OCI-LY3 (cell line): ENCODE measurements at regions not wholly inside any gene's neighbourhood (a gene's known extent, or its start where the extent isn't known, plus 50 kb on each side); places are given as distances from the start of the nearest gene placed in this dataset.

Experiments used
- H2AFZ ChIP-seq: fragments of 200-600, 300-600 bp; shearing (Covaris generic); 2 replicates; pipeline ENCODE4 v1.6.0; 2014; ENCODE audit warnings: antibody characterized with exemption, low read depth, low read length
- H3K27ac ChIP-seq: fragments of 200-600, 300-600 bp; sonication (generic); 2 replicates; pipeline ENCODE4 v1.5.1; 2014; ENCODE audit warnings: mild to moderate bottlenecking, low read length, moderate library complexity, mixed read lengths
- H3K27me3 ChIP-seq: fragments of 200-600, 300-600 bp; sonication (generic); 2 replicates; pipeline ENCODE4 v1.6.1; 2014; ENCODE audit warnings: low read depth, low read length, mixed read lengths
- H3K36me3 ChIP-seq: fragments of 200-600, 300-600 bp; sonication (generic); replicated peaks from 2 replicates; pipeline ENCODE3; 2014; ENCODE audit warnings: low read depth, low read length, mixed read lengths
- H3K4me1 ChIP-seq: fragments of 300-600, 200-600 bp; sonication (generic); 2 replicates; pipeline ENCODE4 v1.6.1; 2014; ENCODE audit warnings: low read length, mixed read lengths
- H3K4me2 ChIP-seq: fragments of 200-600, 300-600 bp; sonication (generic); 2 replicates; pipeline ENCODE4 v1.6.1; 2014; ENCODE audit warnings: low read length, mixed read lengths
- H3K4me3 ChIP-seq: fragments of 300-600, 200-600 bp; sonication (generic); 2 replicates; pipeline ENCODE4 v1.5.1; 2014; ENCODE audit warnings: antibody characterized with exemption, mild to moderate bottlenecking, low read length, moderate library complexity
- H3K79me2 ChIP-seq: fragments of 300-600, 200-600 bp; shearing (Covaris generic); 2 replicates; pipeline ENCODE4 v1.6.1; 2014; ENCODE audit warnings: mild to moderate bottlenecking, low read length, mixed read lengths
- H3K9ac ChIP-seq: fragments of 300-600, 200-600 bp; shearing (Covaris generic); 2 replicates; pipeline ENCODE4 v1.6.0; 2014; ENCODE audit warnings: mild to moderate bottlenecking, low read length, moderate library complexity
- H3K9me3 ChIP-seq: fragments of 200-600, 300-600 bp; shearing (Covaris generic); 2 replicates; pipeline ENCODE4 v1.6.1; 2014; ENCODE audit warnings: low read length, mixed read lengths; ENCODE audit not compliant: insufficient read depth
- H4K20me1 ChIP-seq: fragments of 200-600, 300-600 bp; sonication (generic); 2 replicates; pipeline ENCODE4 v1.6.1; 2016; ENCODE audit warnings: low read length, mixed read lengths; ENCODE audit not compliant: insufficient read depth
- EZH2phosphoT487 ChIP-seq: fragments of 200-600 bp; shearing (Covaris generic); IDR thresholded peaks from 2 replicates; pipeline ENCODE4 v1.6.1; 2018; ENCODE audit warnings: antibody characterized with exemption, mixed run types, low read depth
- TF ChIP-seq, protein P1 (sequence below): fragments of 200-600, 300-600 bp; sonication (generic); IDR thresholded peaks from 2 replicates; pipeline ENCODE4 v1.5.1; 2014; ENCODE audit warnings: antibody characterized with exemption, low read length, low read depth

DNA sequence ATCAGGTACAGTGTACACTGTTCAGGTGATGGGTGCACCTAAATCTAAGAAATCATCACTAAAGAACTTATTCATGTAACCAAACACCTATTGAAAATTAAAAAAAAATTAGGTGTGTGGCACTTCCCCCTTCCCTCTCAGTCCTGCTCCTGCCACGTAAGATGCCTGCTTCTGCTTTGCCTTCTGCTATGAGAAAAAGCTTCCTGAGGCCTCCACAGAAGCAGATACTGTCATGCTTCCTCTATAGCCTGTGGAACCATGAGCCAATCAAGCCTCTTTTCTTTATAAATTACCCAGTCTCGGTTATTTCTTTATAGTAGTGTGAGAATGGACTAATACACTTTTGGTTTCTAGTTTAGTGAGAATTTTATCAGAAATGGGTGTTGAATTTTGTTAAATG lies 459.8 kb upstream of the DIPK2B start:
- H3K27ac ChIP-seq, result no peak overlapping the region
- no peak overlapping the region for H2AFZ ChIP-seq
- no peaks in the 10 kb centered on the region; the same call in 1 of the 2 replicates for H3K4me1 ChIP-seq
- H3K9me3 ChIP-seq, result no peaks in the 10 kb centered on the region
- no peak overlapping the region for H3K9ac ChIP-seq
- no peak for TF ChIP-seq EZH2phosphoT487
- TF ChIP-seq, protein P1, sequence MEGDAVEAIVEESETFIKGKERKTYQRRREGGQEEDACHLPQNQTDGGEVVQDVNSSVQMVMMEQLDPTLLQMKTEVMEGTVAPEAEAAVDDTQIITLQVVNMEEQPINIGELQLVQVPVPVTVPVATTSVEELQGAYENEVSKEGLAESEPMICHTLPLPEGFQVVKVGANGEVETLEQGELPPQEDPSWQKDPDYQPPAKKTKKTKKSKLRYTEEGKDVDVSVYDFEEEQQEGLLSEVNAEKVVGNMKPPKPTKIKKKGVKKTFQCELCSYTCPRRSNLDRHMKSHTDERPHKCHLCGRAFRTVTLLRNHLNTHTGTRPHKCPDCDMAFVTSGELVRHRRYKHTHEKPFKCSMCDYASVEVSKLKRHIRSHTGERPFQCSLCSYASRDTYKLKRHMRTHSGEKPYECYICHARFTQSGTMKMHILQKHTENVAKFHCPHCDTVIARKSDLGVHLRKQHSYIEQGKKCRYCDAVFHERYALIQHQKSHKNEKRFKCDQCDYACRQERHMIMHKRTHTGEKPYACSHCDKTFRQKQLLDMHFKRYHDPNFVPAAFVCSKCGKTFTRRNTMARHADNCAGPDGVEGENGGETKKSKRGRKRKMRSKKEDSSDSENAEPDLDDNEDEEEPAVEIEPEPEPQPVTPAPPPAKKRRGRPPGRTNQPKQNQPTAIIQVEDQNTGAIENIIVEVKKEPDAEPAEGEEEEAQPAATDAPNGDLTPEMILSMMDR, result no peak
- H3K36me3 ChIP-seq, result no peaks in the 10 kb centered on the region
- no peaks in the 10 kb centered on the region for H3K79me2 ChIP-seq
- no peak overlapping the region for H3K4me3 ChIP-seq
- H3K27me3 ChIP-seq, result no peaks in the 10 kb centered on the region
- H4K20me1 ChIP-seq, result no peaks in the 10 kb centered on the region
- no peak overlapping the region for H3K4me2 ChIP-seq

- no peaks in the 10 kb centered on the region for H3K27me3 ChIP-seq
- TF ChIP-seq EZH2phosphoT487, result no peak
- TF ChIP-seq, protein P1, result no peak
Observed at GRCh38 chrX:45633419-45633818, 432.7 kb upstream of the DIPK2B start.

GRCh38 chrX:45632506-45632905 lies 431.8 kb upstream of the DIPK2B start:
- no peaks in the 10 kb centered on the region for H4K20me1 ChIP-seq
- no peaks in the 10 kb centered on the region for H3K4me1 ChIP-seq
- no peak overlapping the region for H2AFZ ChIP-seq
- no peaks in the 10 kb centered on the region for H3K36me3 ChIP-seq
- H3K79me2 ChIP-seq, result no peaks in the 10 kb centered on the region
- no peak overlapping the region for H3K27ac ChIP-seq
- no peak overlapping the region for H3K9ac ChIP-seq
- H3K27me3 ChIP-seq, result no peaks in the 10 kb centered on the region
- no peak overlapping the region for H3K4me2 ChIP-seq
- no peak overlapping the region for H3K4me3 ChIP-seq
- no peaks in the 10 kb centered on the region for H3K9me3 ChIP-seq
- TF ChIP-seq, protein P1, result 0 out of 2 replicates have a peak, but pooled peaks have one; percentile 10
- TF ChIP-seq EZH2phosphoT487, result no peak

More at GRCh38 chrX:45633419-45633818, 432.7 kb upstream of the DIPK2B start:
- H3K9ac ChIP-seq, result no peak overlapping the region
- H3K79me2 ChIP-seq, result no peaks in the 10 kb centered on the region
- H3K4me3 ChIP-seq, result no peak overlapping the region
- no peak overlapping the region for H3K27ac ChIP-seq
- no peak overlapping the region for H3K4me2 ChIP-seq
- no peaks in the 10 kb centered on the region for H3K36me3 ChIP-seq
- no peaks in the 10 kb centered on the region for H3K9me3 ChIP-seq
- H4K20me1 ChIP-seq, result no peaks in the 10 kb centered on the region
- no peak overlapping the region for H2AFZ ChIP-seq
- no peaks in the 10 kb centered on the region for H3K4me1 ChIP-seq

DNA sequence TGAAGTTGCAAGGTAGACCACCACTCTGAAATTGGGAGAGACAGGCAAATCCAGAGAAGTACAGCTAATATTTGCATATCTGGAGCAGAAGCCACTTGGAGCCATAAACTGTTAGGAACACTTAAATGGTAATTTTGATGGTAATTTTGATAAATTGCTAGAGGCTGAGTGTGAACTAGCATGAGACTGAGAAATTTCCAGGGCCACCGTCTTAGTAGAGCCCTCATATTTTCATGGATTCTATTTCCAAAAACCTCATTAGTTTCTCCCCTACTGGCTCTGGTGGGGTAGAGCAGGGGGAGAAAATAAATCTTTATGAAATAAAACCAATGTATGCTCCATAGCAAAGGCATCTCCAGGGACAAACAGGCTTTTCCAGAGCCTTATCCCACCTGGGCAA lies 429.4 kb upstream of the DIPK2B start:
- TF ChIP-seq, protein P1, result no peak
- no peak for TF ChIP-seq EZH2phosphoT487
- no peak overlapping the region for H3K4me2 ChIP-seq
- H2AFZ ChIP-seq, result no peak overlapping the region
- no peaks in the 10 kb centered on the region for H3K79me2 ChIP-seq
- H3K27me3 ChIP-seq, result no peaks in the 10 kb centered on the region
- H3K27ac ChIP-seq, result no peak overlapping the region
- no peaks in the 10 kb centered on the region for H4K20me1 ChIP-seq
- no peaks in the 10 kb centered on the region for H3K9me3 ChIP-seq
- H3K36me3 ChIP-seq, result no peaks in the 10 kb centered on the region
- H3K9ac ChIP-seq, result no peak overlapping the region
- H3K4me3 ChIP-seq, result no peak overlapping the region
- no peaks in the 10 kb centered on the region for H3K4me1 ChIP-seq
